ENCODE measurements at regions not wholly inside any gene's neighbourhood (a gene's known extent, or its start where the extent isn't known, plus 50 kb on each side); places are given as distances from the start of the nearest gene placed in this dataset.

GRCh38 chr5:118647587-118647986, 340.8 kb downstream of the DTWD2 start:
- no peak for TF ChIP-seq CTCF (IDR thresholded peaks at IDR 0.05; ENCODE audit: insufficient read depth, low read length)
- H3K4me3 ChIP-seq (ENCODE audit: low read depth, low read length), result no peak overlapping the region
- no peak for DNase-seq (ENCODE audit: low read depth)

GRCh38 chr5:118646917-118647316, 341.4 kb downstream of the DTWD2 start:
- no peak overlapping the region for H3K4me3 ChIP-seq (ENCODE audit: low read depth, low read length)
- DNase-seq (ENCODE audit: low read depth), result no peak
- no peak for TF ChIP-seq CTCF (IDR thresholded peaks at IDR 0.05; ENCODE audit: insufficient read depth, low read length)

- DNase-seq (ENCODE audit: low read depth), result no peak
- TF ChIP-seq CTCF (IDR thresholded peaks at IDR 0.05; ENCODE audit: insufficient read depth, low read length), result no peak
- H3K4me3 ChIP-seq (ENCODE audit: low read depth, low read length), result no peak overlapping the region
Observed at GRCh38 chr5:118637947-118638670, 350.2 kb downstream of the DTWD2 start.

- no peak for TF ChIP-seq CTCF (IDR thresholded peaks at IDR 0.05; ENCODE audit: insufficient read depth, low read length)
- no peak overlapping the region for H3K4me3 ChIP-seq (ENCODE audit: low read depth, low read length)
- DNase-seq (ENCODE audit: low read depth), result no peak
Observed at GRCh38 chr5:118628660-118629354, 359.5 kb downstream of the DTWD2 start.

- no peak for DNase-seq (ENCODE audit: low read depth)
- H3K4me3 ChIP-seq (ENCODE audit: low read depth, low read length), result no peak overlapping the region
- TF ChIP-seq CTCF (IDR thresholded peaks at IDR 0.05; ENCODE audit: insufficient read depth, low read length), result no peak
Observed at GRCh38 chr5:118620233-118620632, 368.1 kb downstream of the DTWD2 start.

- TF ChIP-seq CTCF (IDR thresholded peaks at IDR 0.05; ENCODE audit: insufficient read depth, low read length), result no peak
- H3K4me3 ChIP-seq (ENCODE audit: low read depth, low read length), result no peak overlapping the region
- DNase-seq (ENCODE audit: low read depth), result no peak
Observed at GRCh38 chr5:118619823-118620222, 368.5 kb downstream of the DTWD2 start.

All from fibroblast of the aortic adventitia (primary cell).